OCI-LY1 (cell line): ENCODE measurements at regions not wholly inside any gene's neighbourhood (a gene's known extent, or its start where the extent isn't known, plus 50 kb on each side); places are given as distances from the start of the nearest gene placed in this dataset.

Experiments
- CTCF ChIP-seq: fragments of 200-600 bp; sonication (generic), shearing (Covaris generic); IDR thresholded peaks from 2 replicates; pipeline ENCODE4 v1.5.1; 2017; ENCODE audit warnings: mild to moderate bottlenecking, antibody characterized with exemption, low read length, moderate library complexity, mixed read lengths
- EZH2 ChIP-seq: fragments of 200-600 bp; sonication (generic), shearing (Covaris generic); IDR thresholded peaks from 2 replicates; pipeline ENCODE4 v1.8.0; 2017; ENCODE audit warnings: borderline replicate concordance, mixed run types, mild to moderate bottlenecking, antibody characterized with exemption, low read length, moderate library complexity, mixed read lengths

DNA sequence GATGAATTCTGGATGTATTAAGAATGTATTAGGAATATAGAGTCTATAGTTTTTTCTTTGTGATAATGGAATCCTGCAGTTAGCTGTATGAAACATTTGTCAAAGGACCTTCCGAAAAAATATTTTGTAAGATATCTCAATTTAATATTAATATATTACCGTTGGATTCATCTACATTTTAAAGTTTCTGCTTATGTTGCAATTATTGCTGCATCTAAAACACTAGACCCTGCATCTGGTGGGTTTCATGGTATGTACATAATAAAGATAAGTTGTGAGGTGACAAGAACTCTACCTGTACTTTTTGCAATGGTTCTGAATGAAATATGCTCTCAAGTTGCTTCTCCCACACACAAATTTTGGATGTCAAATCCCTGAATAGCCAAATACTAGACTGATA lies 565.9 kb upstream of the FBXO33 start:
- TF ChIP-seq CTCF, result no peak
- no peak for TF ChIP-seq EZH2
